Trophoblast cell (in vitro differentiated cells and primary cell): ENCODE measurements at regions not wholly inside any gene's neighbourhood (a gene's known extent, or its start where the extent isn't known, plus 50 kb on each side); places are given as distances from the start of the nearest gene placed in this dataset.

ENCODE experiments used
- DNase-seq, 2 donors: peaks; one replicate each; pipeline ENCODE4 v3.0.0-alpha.2; 2016
- H2AFZ ChIP-seq: 2 replicates; pipeline ENCODE4 v1.6.1; 2013; ENCODE audit warnings: low read length, moderate library complexity, mild to moderate bottlenecking; ENCODE audit not compliant: insufficient read depth, poor library complexity
- H2AK5ac ChIP-seq: 2 replicates; pipeline ENCODE4 v1.6.1; 2013; ENCODE audit warnings: mild to moderate bottlenecking, low read length
- H2BK120ac ChIP-seq: 2 replicates; pipeline ENCODE4 v1.6.1; 2013; ENCODE audit warnings: low read length, mild to moderate bottlenecking, moderate library complexity; ENCODE audit not compliant: insufficient read depth, poor library complexity
- H2BK12ac ChIP-seq: 2 replicates; pipeline ENCODE4 v1.6.1; 2013; ENCODE audit warnings: mild to moderate bottlenecking, low read length, moderate library complexity
- H2BK5ac ChIP-seq: 2 replicates; pipeline ENCODE4 v1.6.1; 2013; ENCODE audit warnings: low read length, low read depth, moderate library complexity, mild to moderate bottlenecking; ENCODE audit not compliant: poor library complexity
- H3K14ac ChIP-seq: 2 replicates; pipeline ENCODE4 v1.6.1; 2013; ENCODE audit warnings: mild to moderate bottlenecking, low read length
- H3K18ac ChIP-seq: 2 replicates; pipeline ENCODE4 v1.6.1; 2013; ENCODE audit warnings: mild to moderate bottlenecking, low read length
- H3K23ac ChIP-seq: 2 replicates; pipeline ENCODE4 v1.6.1; 2013; ENCODE audit warnings: low read length
- H3K27ac ChIP-seq: 2 replicates; pipeline ENCODE4 v1.5.1; 2013; ENCODE audit warnings: low read depth, mild to moderate bottlenecking, inconsistent platforms, low read length, moderate library complexity
- H3K27me3 ChIP-seq: 2 replicates; pipeline ENCODE4 v1.6.1; 2013; ENCODE audit warnings: inconsistent platforms, mild to moderate bottlenecking, low read length, moderate library complexity; ENCODE audit not compliant: insufficient read depth
- H3K36me3 ChIP-seq, 2 experiments: 1 replicate in 1 of 2; 2 replicates in 1 of 2; pipeline ENCODE4 v1.6.1; 2013; ENCODE audit warnings: low read length in 2 of 2, mild to moderate bottlenecking in 2 of 2, moderate library complexity in 1 of 2; ENCODE audit not compliant: insufficient read depth in 2 of 2, control insufficient read depth in 1 of 2
- H3K4ac ChIP-seq: 2 replicates; pipeline ENCODE4 v1.6.1; 2013; ENCODE audit warnings: low read depth, mild to moderate bottlenecking, low read length, moderate library complexity
- H3K4me1 ChIP-seq, 2 experiments: 1 replicate in 1 of 2; 2 replicates in 1 of 2; pipeline ENCODE4 v1.6.1; 2013; ENCODE audit warnings: low read length in 2 of 2, mild to moderate bottlenecking in 2 of 2, moderate library complexity in 1 of 2; ENCODE audit not compliant: insufficient read depth in 2 of 2, control insufficient read depth in 1 of 2
- H3K4me2 ChIP-seq: 2 replicates; pipeline ENCODE4 v1.6.1; 2013; ENCODE audit warnings: inconsistent platforms, mild to moderate bottlenecking, low read length, moderate library complexity
- H3K4me3 ChIP-seq: 2 replicates; pipeline ENCODE4 v1.5.1; 2013; ENCODE audit warnings: mild to moderate bottlenecking, low read depth, low read length, inconsistent platforms
- H3K79me1 ChIP-seq: one replicate; pipeline ENCODE4 v1.6.1; 2013; ENCODE audit warnings: low read length
- H3K79me2 ChIP-seq: 2 replicates; pipeline ENCODE4 v1.6.1; 2013; ENCODE audit warnings: low read length, mild to moderate bottlenecking; ENCODE audit not compliant: control insufficient read depth, insufficient read depth, poor library complexity
- H3K9ac ChIP-seq: 2 replicates; pipeline ENCODE4 v1.6.1; 2013; ENCODE audit warnings: mild to moderate bottlenecking, low read length
- H3K9me3 ChIP-seq: 2 replicates; pipeline ENCODE4 v1.6.1; 2013; ENCODE audit warnings: low read depth, mild to moderate bottlenecking, control low read depth, inconsistent platforms, low read length; ENCODE audit not compliant: insufficient read depth
- H4K12ac ChIP-seq: 2 replicates; pipeline ENCODE4 v1.6.1; 2013; ENCODE audit warnings: low read depth, mild to moderate bottlenecking, low read length, moderate library complexity
- H4K8ac ChIP-seq: 2 replicates; pipeline ENCODE4 v1.6.1; 2013; ENCODE audit warnings: low read depth, mild to moderate bottlenecking, low read length, moderate library complexity
- H4K91ac ChIP-seq: one replicate; pipeline ENCODE4 v1.6.1; 2013; ENCODE audit warnings: low read depth, mild to moderate bottlenecking, low read length, moderate library complexity
- WGBS: extraction: QIAGEN DNeasy Blood & Tissue Kit; methylation state at CpG from one replicate; pipeline ENCODE4 v1.1.7; 2013; ENCODE audit warnings: missing lambda C conversion rate; ENCODE audit not compliant: insufficient read length, insufficient coverage; ENCODE audit errors: extremely low coverage; 5-methylcytosine and 5-hydroxymethylcytosine counted together

GRCh38 chr15:70308735-70309434 lies 211.2 kb upstream of the TLE3 start:
- no peak overlapping the region for H4K12ac ChIP-seq
- no peaks in the 10 kb centered on the region for H3K79me2 ChIP-seq
- no peak for DNase-seq
- H4K8ac ChIP-seq, result no peak overlapping the region
- no peaks in the 10 kb centered on the region for H3K79me1 ChIP-seq
- no peak overlapping the region for H3K27ac ChIP-seq
- no peak overlapping the region for H3K4me2 ChIP-seq
- H4K91ac ChIP-seq, result no peak overlapping the region
- no peaks in the 10 kb centered on the region for H3K36me3 ChIP-seq
- no peak overlapping the region for H3K14ac ChIP-seq
- H3K4ac ChIP-seq, result no peak overlapping the region
- no peak overlapping the region for H2BK120ac ChIP-seq
- H3K18ac ChIP-seq, result no peak overlapping the region
- H3K4me3 ChIP-seq, result no peak overlapping the region
- no peak overlapping the region for H2BK5ac ChIP-seq
- no peak overlapping the region for H3K9ac ChIP-seq
- no peaks in the 10 kb centered on the region for H3K9me3 ChIP-seq
- H2AK5ac ChIP-seq, result no peak overlapping the region
- no peak overlapping the region for H2BK12ac ChIP-seq
- H3K27me3 ChIP-seq, result no peaks in the 10 kb centered on the region
- no CpG with 5 or more reads among the region's 9 CpGs for WGBS
- H3K4me1 ChIP-seq, result peaks cover 8% of the 10 kb centered on the region in 2 experiments
- H2AFZ ChIP-seq, result no peak overlapping the region
- no peak overlapping the region for H3K23ac ChIP-seq

GRCh38 chr15:70308011-70308734 lies 210.5 kb upstream of the TLE3 start:
- H3K14ac ChIP-seq, result no peak overlapping the region
- DNase-seq, result peak in 1 of 2 donors; percentile 36
- no peaks in the 10 kb centered on the region for H3K27me3 ChIP-seq
- H3K9me3 ChIP-seq, result no peaks in the 10 kb centered on the region
- no peak overlapping the region for H2BK12ac ChIP-seq
- no peak overlapping the region for H3K23ac ChIP-seq
- H2BK120ac ChIP-seq, result no peak overlapping the region
- H3K4me3 ChIP-seq, result no peak overlapping the region
- no peak overlapping the region for H2AK5ac ChIP-seq
- H2AFZ ChIP-seq, result no peak overlapping the region
- no peak overlapping the region for H4K91ac ChIP-seq
- H3K9ac ChIP-seq, result no peak overlapping the region
- H3K18ac ChIP-seq, result no peak overlapping the region
- H3K4me1 ChIP-seq, result peaks cover 4 to 5% of the 10 kb centered on the region in 2 experiments
- H4K8ac ChIP-seq, result no peak overlapping the region
- no CpG with 5 or more reads among the region's 4 CpGs for WGBS
- no peaks in the 10 kb centered on the region for H3K79me2 ChIP-seq
- no peak overlapping the region for H3K4ac ChIP-seq
- no peak overlapping the region for H2BK5ac ChIP-seq
- H3K36me3 ChIP-seq, result no peaks in the 10 kb centered on the region
- H3K4me2 ChIP-seq, result no peak overlapping the region
- no peaks in the 10 kb centered on the region for H3K79me1 ChIP-seq
- no peak overlapping the region for H4K12ac ChIP-seq
- no peak overlapping the region for H3K27ac ChIP-seq

- Histone ChIP-seq H3K36me3 (no peaks in the 10 kb centered on the region), H3K27ac (no peak overlapping the region), H3K4me1 (peaks cover 4 to 5% of the 10 kb centered on the region in 2 experiments), H3K79me1 (no peaks in the 10 kb centered on the region), H3K14ac (no peak overlapping the region), H2BK120ac (no peak overlapping the region), H3K79me2 (no peaks in the 10 kb centered on the region), H2BK5ac (no peak overlapping the region), H3K9me3 (no peaks in the 10 kb centered on the region), H4K91ac (no peak overlapping the region), H3K4me3 (no peak overlapping the region), H4K12ac (no peak overlapping the region), H3K18ac (no peak overlapping the region), H2AK5ac (no peak overlapping the region), H3K9ac (no peak overlapping the region), H3K23ac (no peak overlapping the region), H3K27me3 (no peaks in the 10 kb centered on the region), H2BK12ac (no peak overlapping the region), H2AFZ (no peak overlapping the region), H3K4me2 (no peak overlapping the region), H4K8ac (no peak overlapping the region), H3K4ac (no peak overlapping the region)
- no peak for DNase-seq
- no CpG with 5 or more reads among the region's 4 CpGs for WGBS
Observed at GRCh38 chr15:70306582-70306981, 208.9 kb upstream of the TLE3 start.

GRCh38 chr15:70306081-70306480 lies 208.4 kb upstream of the TLE3 start:
- peaks cover 4 to 5% of the 10 kb centered on the region in 2 experiments for H3K4me1 ChIP-seq
- H3K27ac ChIP-seq, result no peak overlapping the region
- H3K27me3 ChIP-seq, result no peaks in the 10 kb centered on the region
- no peak overlapping the region for H2AK5ac ChIP-seq
- no peak for DNase-seq
- H2BK5ac ChIP-seq, result no peak overlapping the region
- H3K18ac ChIP-seq, result no peak overlapping the region
- no peak overlapping the region for H2AFZ ChIP-seq
- no peak overlapping the region for H3K14ac ChIP-seq
- H2BK12ac ChIP-seq, result no peak overlapping the region
- H3K79me1 ChIP-seq, result no peaks in the 10 kb centered on the region
- H3K9me3 ChIP-seq, result no peaks in the 10 kb centered on the region
- no peak overlapping the region for H3K23ac ChIP-seq
- H4K12ac ChIP-seq, result no peak overlapping the region
- H3K36me3 ChIP-seq, result no peaks in the 10 kb centered on the region
- no peak overlapping the region for H2BK120ac ChIP-seq
- no peak overlapping the region for H3K4ac ChIP-seq
- H4K8ac ChIP-seq, result no peak overlapping the region
- no peak overlapping the region for H3K9ac ChIP-seq
- no peak overlapping the region for H3K4me3 ChIP-seq
- H3K79me2 ChIP-seq, result no peaks in the 10 kb centered on the region
- no peak overlapping the region for H3K4me2 ChIP-seq
- no CpG with 5 or more reads among the region's 6 CpGs for WGBS
- H4K91ac ChIP-seq, result no peak overlapping the region
